GM23338 (cell line): ENCODE measurements at regions not wholly inside any gene's neighbourhood (a gene's known extent, or its start where the extent isn't known, plus 50 kb on each side); places are given as distances from the start of the nearest gene placed in this dataset.

Source experiments
- ATAC-seq: fragments of 200-7000 bp; cut with Tn5 transposase; 3 replicates; pipeline ENCODE4 v1.9.1; 2020
- DNase-seq: peaks from one replicate; pipeline ENCODE4 v3.0.0-alpha.2; 2015; ENCODE audit warnings: low spot score
- H2AFZ ChIP-seq: fragments of 200-600 bp; sonication (generic); 2 replicates; pipeline ENCODE4 v1.8.0; 2016; ENCODE audit warnings: antibody characterized with exemption, mild to moderate bottlenecking, moderate library complexity
- H3F3A ChIP-seq: fragments of 200-600 bp; sonication (generic); replicated peaks from 2 replicates; pipeline ENCODE4 v1.8.0; 2017; ENCODE audit warnings: antibody characterized with exemption, mixed run types, low read depth
- H3K27ac ChIP-seq: fragments of 200-600 bp; sonication (generic); 2 replicates; pipeline ENCODE4 v1.6.1; 2016; ENCODE audit warnings: low read depth
- H3K27me3 ChIP-seq: fragments of 200-600 bp; sonication (generic); 2 replicates; pipeline ENCODE4 v1.8.0; 2016; ENCODE audit warnings: mild to moderate bottlenecking, mixed run types, moderate library complexity; ENCODE audit not compliant: insufficient read depth
- H3K36me3 ChIP-seq: fragments of 200-600 bp; sonication (generic); 2 replicates; pipeline ENCODE4 v1.8.0; 2016; ENCODE audit warnings: mild to moderate bottlenecking; ENCODE audit not compliant: insufficient read depth
- H3K4me1 ChIP-seq: fragments of 200-600 bp; sonication (generic); 2 replicates; pipeline ENCODE4 v1.8.0; 2016; ENCODE audit warnings: mild to moderate bottlenecking, moderate library complexity; ENCODE audit not compliant: insufficient read depth
- H3K4me2 ChIP-seq: fragments of 200-600 bp; sonication (generic); 2 replicates; pipeline ENCODE4 v1.7.1; 2017; ENCODE audit warnings: mixed run types
- H3K4me3 ChIP-seq: fragments of 200-600 bp; sonication (generic); 2 replicates; pipeline ENCODE4 v1.6.1; 2016; ENCODE audit warnings: mixed run types
- H3K79me2 ChIP-seq: fragments of 200-600 bp; sonication (generic); replicated peaks from 2 replicates; pipeline ENCODE4 v1.8.0; 2017; ENCODE audit warnings: mild to moderate bottlenecking; ENCODE audit not compliant: insufficient read depth
- H3K9me2 ChIP-seq: fragments of 200-600 bp; sonication (generic); 2 replicates; pipeline ENCODE4 v1.8.0; 2017; ENCODE audit not compliant: insufficient read depth
- H4K20me1 ChIP-seq: fragments of 200-600 bp; sonication (generic); replicated peaks from 2 replicates; pipeline ENCODE4 v1.8.0; 2017; ENCODE audit warnings: mild to moderate bottlenecking; ENCODE audit not compliant: insufficient read depth
- H3K27ac Mint-ChIP-seq: 2 replicates; pipeline ENCODE4 v1.8.0; 2020; ENCODE audit warnings: inconsistent platforms, mild to moderate bottlenecking, moderate library complexity, mixed read lengths
- H3K27me3 Mint-ChIP-seq: 3 replicates; pipeline ENCODE4 v1.8.0; 2022; ENCODE audit warnings: low read depth, mild to moderate bottlenecking, moderate library complexity, mixed read lengths, inconsistent platforms; ENCODE audit not compliant: insufficient read depth, poor library complexity
- H3K36me3 Mint-ChIP-seq: 3 replicates; pipeline ENCODE4 v1.8.0; 2021; ENCODE audit warnings: low read depth, mild to moderate bottlenecking, inconsistent platforms, moderate library complexity, mixed read lengths
- H3K4me1 Mint-ChIP-seq: 3 replicates; pipeline ENCODE4 v1.8.0; 2020; ENCODE audit warnings: mild to moderate bottlenecking, inconsistent platforms, mixed read lengths
- H3K4me3 Mint-ChIP-seq: 3 replicates; pipeline ENCODE4 v1.8.0; 2021; ENCODE audit warnings: moderate library complexity, mild to moderate bottlenecking, inconsistent platforms, mixed read lengths
- H3K9me3 Mint-ChIP-seq: 3 replicates; pipeline ENCODE4 v1.8.0; 2020; ENCODE audit warnings: moderate library complexity, mild to moderate bottlenecking, inconsistent platforms, mixed read lengths
- CREB1 ChIP-seq: fragments of 250-450 bp; sonication (Bioruptor Pico); IDR thresholded peaks from 2 replicates; pipeline ENCODE4 v1.5.0; 2020; ENCODE audit warnings: low read depth, mild to moderate bottlenecking, moderate library complexity
- CTCF ChIP-seq, 2 experiments: fragments of 200-600 bp in 1 of 2; sonication (generic) in 1 of 2; conservative IDR thresholded peaks; 2 replicates each; pipeline versions ENCODE4 v1.5.1 to v1.6.1; 2016 to 2017; ENCODE audit warnings: antibody characterized with exemption in 2 of 2, low read depth in 2 of 2, mild to moderate bottlenecking in 2 of 2, moderate library complexity in 1 of 2
- ETS1 ChIP-seq: IDR thresholded peaks from 2 replicates; pipeline ENCODE4 v1.6.1; 2016; ENCODE audit warnings: antibody characterized with exemption
- EZH2 ChIP-seq: fragments of 200-600 bp; sonication (generic); IDR thresholded peaks from one replicate; pipeline ENCODE4 v1.8.0; 2017; ENCODE audit warnings: antibody characterized with exemption, mild to moderate bottlenecking, low read depth; ENCODE audit not compliant: unreplicated experiment
- EZH2phosphoT487 ChIP-seq: fragments of 200-600 bp; sonication (generic); IDR thresholded peaks from one replicate; pipeline ENCODE4 v1.8.1; 2018; ENCODE audit warnings: antibody characterized with exemption; ENCODE audit not compliant: unreplicated experiment
- JUNB ChIP-seq: IDR thresholded peaks from one replicate; pipeline ENCODE4 v1.6.1; 2016; ENCODE audit warnings: antibody characterized with exemption; ENCODE audit not compliant: unreplicated experiment
- NANOG ChIP-seq: IDR thresholded peaks from 2 replicates; pipeline ENCODE4 v1.6.1; 2016; ENCODE audit warnings: antibody characterized with exemption, borderline replicate concordance
- POLR2AphosphoS5 ChIP-seq: IDR thresholded peaks from 2 replicates; pipeline ENCODE4 v1.6.1; 2016; ENCODE audit warnings: antibody characterized with exemption, low read depth
- REST ChIP-seq: IDR thresholded peaks from one replicate; pipeline ENCODE4 v1.6.1; 2018; ENCODE audit warnings: antibody characterized with exemption; ENCODE audit not compliant: unreplicated experiment
- STAT1 ChIP-seq: IDR thresholded peaks from one replicate; pipeline ENCODE4 v1.6.1; 2016; ENCODE audit warnings: antibody characterized with exemption; ENCODE audit not compliant: unreplicated experiment
- ZNF114 ChIP-seq: fragments of 250-450 bp; sonication (Bioruptor Pico); IDR thresholded peaks from 2 replicates; pipeline ENCODE4 v1.5.0; 2020; ENCODE audit warnings: mild to moderate bottlenecking, moderate library complexity
- ZNF331 ChIP-seq: fragments of 250-450 bp; sonication (Bioruptor Pico); IDR thresholded peaks from 2 replicates; pipeline ENCODE4 v1.5.0; 2020; ENCODE audit warnings: low read depth, mild to moderate bottlenecking, moderate library complexity
- ZNF462 ChIP-seq: fragments of 250-450 bp; sonication (Bioruptor Pico); IDR thresholded peaks from 2 replicates; pipeline ENCODE4 v1.5.0; 2020; ENCODE audit warnings: mild to moderate bottlenecking, moderate library complexity

- Mint-ChIP-seq H3K4me3 (no peak overlapping the region), H3K9me3 (peaks cover 18% of the 10 kb centered on the region), H3K36me3 (peaks cover 7% of the 10 kb centered on the region; the same call in 2 of the 3 replicates), H3K27me3 (no peaks in the 10 kb centered on the region), H3K4me1 (peaks cover 20% of the 10 kb centered on the region), H3K27ac (no peak overlapping the region)
- Histone ChIP-seq H3K79me2 (no peaks in the 10 kb centered on the region), H3K4me2 (no peak overlapping the region), H3K27me3 (no peaks in the 10 kb centered on the region), H3K4me1 (peaks cover 9% of the 10 kb centered on the region; the same call in 1 of the 2 replicates), H4K20me1 (no peaks in the 10 kb centered on the region), H2AFZ (no peak overlapping the region), H3F3A (no peaks in the 10 kb centered on the region), H3K36me3 (no peaks in the 10 kb centered on the region), H3K4me3 (no peak overlapping the region), H3K27ac (no peak overlapping the region), H3K9me2 (no peaks in the 10 kb centered on the region)
- no peak for DNase-seq
- ATAC-seq, result no peak
- TF ChIP-seq REST, result no peak
- TF ChIP-seq STAT1, result no peak
- no peak for TF ChIP-seq JUNB
- no peak for TF ChIP-seq CREB1
- TF ChIP-seq EZH2phosphoT487, result no peak
- TF ChIP-seq ETS1, result no peak
- no peak for TF ChIP-seq EZH2
- no peak for TF ChIP-seq ZNF114
- no peak for TF ChIP-seq ZNF462 (CRISPR knock-in tag)
- TF ChIP-seq CTCF (conservative IDR thresholded peaks at IDR 0.05; ENCODE audit: low read depth in 2 of 2), result no peak
- TF ChIP-seq ZNF331 (CRISPR knock-in tag), result no peak
- no peak for TF ChIP-seq NANOG
- TF ChIP-seq POLR2AphosphoS5, result no peak
These were observed 81.5 kb upstream of the PTPN13 start for GRCh38 chr4:86512631-86513030.
